ENCODE measurements at regions not wholly inside any gene's neighbourhood (a gene's known extent, or its start where the extent isn't known, plus 50 kb on each side); places are given as distances from the start of the nearest gene placed in this dataset.
"Not testable (repeated sequence)": the region's sequence is repeated elsewhere in the genome, so short reads cannot be mapped to it uniquely, and the experiment has no call there.

DNA sequence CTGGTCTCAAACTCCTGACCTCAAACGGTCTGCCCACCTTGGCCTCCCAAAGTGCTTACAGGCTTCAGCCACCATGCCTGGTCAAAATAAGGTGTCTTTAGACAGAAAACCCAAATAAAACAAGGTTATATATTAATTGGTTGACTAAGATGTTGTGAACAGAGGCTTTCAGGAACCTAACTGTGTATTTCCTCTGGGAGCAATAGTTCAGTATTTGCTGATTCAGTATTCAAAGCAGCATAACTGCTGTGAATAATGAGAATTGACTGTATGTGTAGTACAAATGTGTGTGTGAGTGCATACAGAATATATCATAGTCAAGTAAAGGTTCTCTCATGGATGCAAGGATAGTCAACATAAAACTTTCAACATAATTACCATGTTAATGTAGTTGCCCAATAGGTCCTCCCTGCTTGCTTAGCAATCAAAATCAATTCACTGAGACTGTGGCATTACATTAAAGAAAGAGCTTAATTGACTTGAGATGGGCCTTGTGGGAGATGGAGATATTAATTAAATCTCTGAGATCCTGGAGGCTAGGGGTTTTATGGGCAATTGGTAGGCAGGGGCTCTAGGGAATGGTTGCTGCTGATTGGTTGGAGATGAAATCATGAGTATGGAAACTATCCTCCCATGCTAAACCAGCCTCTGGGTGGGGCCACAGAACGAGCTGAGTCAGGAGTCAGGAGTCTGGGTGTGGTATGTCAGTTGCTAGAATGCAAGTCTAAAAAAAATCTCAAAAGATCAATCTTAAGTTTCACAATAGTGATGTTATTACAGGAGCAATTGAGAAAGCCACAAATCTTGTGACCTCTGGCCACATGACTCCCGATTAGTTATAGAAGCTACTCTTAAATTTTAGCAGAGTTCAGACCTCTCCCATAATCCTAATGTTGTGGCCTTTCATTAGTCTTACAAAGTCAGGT, 162.7 kb downstream of the AKR1D1 start:
- Mint-ChIP-seq H3K9me3 (no peaks in the 10 kb centered on the region), H3K4me3 (no peak overlapping the region), H3K27me3 (no peaks in the 10 kb centered on the region), H3K27ac (no peak overlapping the region), H3K4me1 (no peaks in the 10 kb centered on the region), H3K36me3 (no peaks in the 10 kb centered on the region)

DNA sequence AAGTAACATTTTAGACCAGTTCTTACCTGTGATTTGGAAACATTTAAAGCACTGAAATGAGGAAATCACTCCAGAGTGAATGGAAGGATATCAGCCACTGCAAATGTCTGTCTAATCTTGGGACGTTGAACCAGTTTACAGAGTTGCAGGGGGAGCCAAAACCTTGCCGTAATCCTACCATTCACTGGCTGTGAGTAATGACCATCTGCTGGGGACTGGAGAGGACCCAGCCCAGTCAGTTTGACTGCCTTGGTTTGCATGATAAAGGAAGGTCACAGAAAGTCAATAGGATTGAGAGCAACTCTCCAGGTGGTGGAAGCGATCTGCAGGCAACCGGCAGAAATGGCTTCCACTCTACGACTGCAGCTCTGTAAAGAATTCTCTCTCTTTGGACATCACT, 167.2 kb downstream of the AKR1D1 start:
- no peak overlapping the region for H3K27ac Mint-ChIP-seq
- peaks cover 8% of the 10 kb centered on the region for H3K9me3 Mint-ChIP-seq
- no peaks in the 10 kb centered on the region for H3K4me1 Mint-ChIP-seq
- no peaks in the 10 kb centered on the region for H3K27me3 Mint-ChIP-seq
- H3K4me3 Mint-ChIP-seq = no peak overlapping the region
- H3K36me3 Mint-ChIP-seq = no peaks in the 10 kb centered on the region

DNA sequence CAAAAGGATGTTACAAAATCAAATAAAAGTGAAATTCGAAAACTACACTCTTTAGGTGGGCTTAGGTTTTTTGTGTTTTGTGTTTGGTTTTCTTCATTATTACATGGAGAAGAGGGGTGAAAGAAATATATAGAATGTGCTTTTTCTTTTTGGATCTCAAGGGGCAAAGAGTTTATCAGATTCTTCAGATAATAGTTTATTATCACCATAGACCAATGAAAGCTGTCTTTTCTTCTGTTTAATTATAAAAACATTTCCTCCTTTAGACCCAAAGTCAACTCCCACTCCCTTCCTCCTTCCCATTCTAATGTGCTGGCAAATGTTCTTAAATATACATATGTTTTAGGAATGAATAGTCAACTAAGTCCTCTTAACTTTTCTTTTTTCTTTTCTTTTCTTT, 167.6 kb downstream of the AKR1D1 start:
- Mint-ChIP-seq H3K4me3 (no peak overlapping the region), H3K27me3 (no peaks in the 10 kb centered on the region), H3K27ac (no peak overlapping the region), H3K9me3 (peaks cover 8% of the 10 kb centered on the region), H3K36me3 (no peaks in the 10 kb centered on the region), H3K4me1 (no peaks in the 10 kb centered on the region)

DNA sequence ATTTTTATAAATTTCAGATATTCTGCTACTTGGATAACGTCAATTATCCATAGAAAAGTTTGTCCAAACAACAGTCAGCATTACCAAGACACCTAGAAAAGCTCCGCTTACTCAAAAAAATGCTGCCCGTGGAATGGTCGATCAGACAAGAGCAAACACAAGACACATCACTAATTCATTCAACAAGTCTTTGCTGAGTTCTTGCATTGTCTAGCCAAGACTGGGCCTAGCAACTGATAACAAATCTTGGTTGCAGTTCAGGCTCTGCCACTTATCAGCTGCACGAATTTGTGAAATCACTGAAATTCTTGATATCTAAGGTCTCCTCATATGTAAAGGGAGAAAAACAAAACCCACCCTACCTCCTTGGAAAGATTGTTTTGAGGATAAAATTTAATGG, 168.3 kb downstream of the AKR1D1 start:
- no peaks in the 10 kb centered on the region for H3K36me3 Mint-ChIP-seq
- H3K4me1 Mint-ChIP-seq = no peaks in the 10 kb centered on the region
- peaks cover 8% of the 10 kb centered on the region for H3K9me3 Mint-ChIP-seq
- H3K27me3 Mint-ChIP-seq = no peaks in the 10 kb centered on the region
- no peak overlapping the region for H3K4me3 Mint-ChIP-seq
- H3K27ac Mint-ChIP-seq = no peak overlapping the region

DNA sequence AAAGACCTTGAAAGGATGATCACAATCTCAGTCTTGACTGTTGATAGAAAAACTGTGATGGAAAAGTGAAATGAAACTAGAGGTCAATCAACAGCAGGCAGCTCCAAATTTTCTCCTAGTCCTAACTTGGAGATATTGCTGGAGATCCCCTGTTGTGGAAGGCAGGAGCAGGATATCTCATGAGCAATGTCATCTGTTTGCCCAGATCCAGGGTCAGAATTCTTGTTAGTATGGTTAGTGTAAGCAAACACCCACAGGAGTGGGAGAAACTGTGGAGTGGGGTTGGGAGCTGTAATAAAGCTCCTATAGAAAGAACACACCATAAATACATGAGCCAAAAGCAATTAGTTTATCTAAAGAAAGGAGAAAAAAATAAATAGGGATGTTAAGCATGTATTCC, 169.0 kb downstream of the AKR1D1 start:
- no peaks in the 10 kb centered on the region for H3K36me3 Mint-ChIP-seq
- no peak overlapping the region for H3K4me3 Mint-ChIP-seq
- H3K9me3 Mint-ChIP-seq = peaks cover 8% of the 10 kb centered on the region
- H3K27me3 Mint-ChIP-seq = no peaks in the 10 kb centered on the region
- H3K27ac Mint-ChIP-seq = no peak overlapping the region
- no peaks in the 10 kb centered on the region for H3K4me1 Mint-ChIP-seq

DNA sequence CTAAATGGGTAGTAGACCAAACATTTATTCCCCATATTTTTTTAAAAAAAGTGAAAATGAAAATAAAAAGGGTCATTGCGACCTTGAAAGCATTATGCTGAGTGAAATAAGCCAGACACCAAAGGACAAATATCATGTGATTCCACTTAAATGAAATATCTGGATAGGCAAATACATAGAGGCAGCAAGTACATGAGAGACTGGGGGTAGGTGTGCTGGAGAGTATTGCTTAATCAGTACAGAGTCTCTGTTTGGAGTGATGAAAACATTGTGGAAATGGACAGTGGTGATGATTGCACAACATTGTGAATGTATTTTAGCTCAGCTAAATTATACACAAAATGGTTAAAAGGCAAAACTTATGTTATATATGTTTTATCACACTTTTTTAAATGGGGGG, 169.4 kb downstream of the AKR1D1 start:
- Mint-ChIP-seq H3K36me3 (no peaks in the 10 kb centered on the region), H3K27ac (no peak overlapping the region), H3K4me1 (no peaks in the 10 kb centered on the region), H3K9me3 (peaks cover 8% of the 10 kb centered on the region), H3K27me3 (no peaks in the 10 kb centered on the region), H3K4me3 (no peak overlapping the region)

DNA sequence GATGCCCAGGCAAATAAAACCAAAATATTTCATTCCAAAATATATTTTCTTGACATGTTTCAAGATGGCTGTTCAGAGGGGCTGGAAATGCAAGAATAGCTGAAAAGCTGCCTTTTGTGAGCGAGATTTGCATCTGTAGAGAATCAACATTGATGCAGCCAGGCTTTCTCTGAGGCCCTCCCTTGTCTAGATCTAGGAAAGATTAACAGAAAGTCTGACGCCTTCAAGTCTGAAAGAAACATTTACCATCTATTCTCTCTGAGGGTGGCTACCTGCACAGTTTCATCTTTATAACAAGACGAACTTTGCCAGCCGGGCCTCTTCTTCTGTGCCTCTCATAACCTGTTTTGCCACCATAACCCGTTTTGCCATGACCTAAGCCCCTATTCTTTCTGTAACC, 170.2 kb downstream of the AKR1D1 start:
- Mint-ChIP-seq H3K4me3 (no peak overlapping the region), H3K4me1 (no peaks in the 10 kb centered on the region), H3K27me3 (no peaks in the 10 kb centered on the region), H3K27ac (no peak overlapping the region), H3K36me3 (no peaks in the 10 kb centered on the region), H3K9me3 (peaks cover 8% of the 10 kb centered on the region)

DNA sequence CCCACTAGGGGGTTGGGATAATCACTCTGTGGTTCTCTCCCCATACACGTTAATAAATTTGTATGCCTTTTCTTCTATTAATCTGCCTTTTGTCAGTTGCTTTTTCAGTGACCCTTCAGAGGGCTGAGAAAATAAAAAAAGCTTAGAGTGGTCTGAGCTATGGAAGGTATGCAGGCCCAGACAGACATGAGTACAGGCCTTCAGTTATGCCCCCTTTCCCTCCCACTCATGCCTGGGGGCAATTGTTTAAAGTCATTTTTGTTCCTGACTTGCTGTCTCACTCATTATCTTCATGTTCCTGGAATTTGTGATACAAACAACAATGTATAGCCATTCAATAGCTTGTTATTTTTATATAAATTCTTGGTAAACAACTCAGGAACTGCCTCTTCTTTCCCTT, 170.8 kb downstream of the AKR1D1 start:
- no peak overlapping the region for H3K27ac Mint-ChIP-seq
- no peaks in the 10 kb centered on the region for H3K27me3 Mint-ChIP-seq
- no peaks in the 10 kb centered on the region for H3K36me3 Mint-ChIP-seq
- H3K4me1 Mint-ChIP-seq = no peaks in the 10 kb centered on the region
- H3K4me3 Mint-ChIP-seq = no peak overlapping the region
- peaks cover 8% of the 10 kb centered on the region for H3K9me3 Mint-ChIP-seq

DNA sequence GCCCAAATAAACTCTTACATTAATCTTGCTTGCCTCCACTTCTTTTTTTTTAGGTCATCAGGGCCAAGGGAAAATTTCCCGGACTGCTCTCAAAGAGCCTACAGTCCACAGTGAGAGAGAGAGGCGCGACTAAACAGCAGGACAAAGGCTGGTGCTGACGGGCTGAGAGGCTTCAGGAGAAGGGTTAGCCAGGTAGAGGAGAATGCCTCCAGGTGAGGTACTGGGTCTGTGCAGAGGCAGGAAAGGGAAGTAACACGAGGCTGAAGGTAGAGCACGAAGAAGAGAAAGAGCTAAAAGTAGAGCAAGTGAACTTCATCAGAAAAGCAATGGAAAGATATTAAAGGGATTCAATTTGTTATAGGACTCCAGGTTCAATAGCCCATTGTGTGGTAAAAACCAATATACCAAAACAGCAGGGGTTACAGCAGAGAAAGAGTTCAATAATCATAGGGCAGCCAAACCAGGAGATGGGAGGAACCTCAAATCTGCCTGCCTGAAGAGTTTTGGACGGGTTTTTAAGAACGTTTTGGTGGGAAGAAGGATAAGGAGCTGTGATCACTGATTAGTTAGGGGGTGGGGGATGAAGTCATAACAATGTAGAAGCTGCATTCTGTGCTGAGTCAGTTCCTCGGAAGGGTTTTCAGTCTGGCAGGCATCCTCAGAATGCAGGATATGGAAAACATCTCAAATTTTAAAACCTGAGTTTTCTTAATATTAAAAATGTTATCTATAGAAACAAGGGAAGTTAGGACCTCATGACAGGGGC, 171.5 kb downstream of the AKR1D1 start:
- Mint-ChIP-seq H3K36me3 (no peaks in the 10 kb centered on the region), H3K4me3 (no peak overlapping the region), H3K4me1 (no peaks in the 10 kb centered on the region), H3K27ac (no peak overlapping the region), H3K27me3 (no peaks in the 10 kb centered on the region), H3K9me3 (peaks cover 8% of the 10 kb centered on the region)

DNA sequence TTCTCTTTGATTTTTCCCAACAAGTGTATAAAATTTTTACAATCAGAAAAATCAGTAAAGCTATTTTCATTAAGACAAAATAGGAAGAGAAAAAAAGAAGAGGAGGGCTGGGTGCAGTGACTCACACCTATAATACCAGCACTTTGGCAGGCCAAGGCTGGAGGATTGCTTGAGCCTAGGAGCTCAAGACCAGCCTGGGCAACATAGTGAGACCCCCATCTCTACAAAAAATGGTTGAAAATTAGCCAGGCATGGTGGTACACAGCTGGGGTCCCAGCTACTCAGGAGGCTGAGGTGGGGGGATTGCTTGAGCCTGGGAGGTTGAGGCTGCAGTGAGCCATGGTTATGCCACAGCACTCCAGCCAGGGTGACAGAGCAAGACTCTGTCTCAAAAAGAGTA, 172.3 kb downstream of the AKR1D1 start:
- Mint-ChIP-seq H3K9me3 (peaks cover 8% of the 10 kb centered on the region), H3K4me1 (no peaks in the 10 kb centered on the region), H3K27me3 (no peaks in the 10 kb centered on the region), H3K36me3 (no peaks in the 10 kb centered on the region), H3K27ac (no peak overlapping the region), H3K4me3 (no peak overlapping the region)

DNA sequence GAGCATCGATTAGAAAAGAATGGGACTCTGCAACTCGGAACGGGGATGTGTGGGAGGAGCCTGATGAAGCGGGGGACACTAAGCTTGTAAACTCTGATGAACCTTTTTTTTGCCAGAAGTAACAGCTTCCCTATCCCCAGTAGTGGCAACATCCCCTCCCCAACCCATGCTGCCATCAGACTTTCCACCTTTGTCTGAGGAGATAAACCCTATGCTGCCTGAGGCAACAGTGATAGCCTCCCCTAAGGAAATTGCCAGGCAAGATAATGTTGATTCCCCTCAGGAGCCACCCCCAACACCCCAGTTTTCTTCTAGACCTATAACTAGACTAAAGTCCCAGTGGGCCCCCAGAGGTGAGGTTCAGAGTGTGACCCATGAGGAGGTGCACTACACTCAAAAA, 173.7 kb downstream of the AKR1D1 start:
- H3K4me1 Mint-ChIP-seq = no peaks in the 10 kb centered on the region
- H3K4me3 Mint-ChIP-seq = no peak overlapping the region
- H3K27ac Mint-ChIP-seq = no peak overlapping the region
- no peaks in the 10 kb centered on the region for H3K36me3 Mint-ChIP-seq
- peaks cover 8% of the 10 kb centered on the region for H3K9me3 Mint-ChIP-seq
- H3K27me3 Mint-ChIP-seq = peaks cover 1% of the 10 kb centered on the region

DNA sequence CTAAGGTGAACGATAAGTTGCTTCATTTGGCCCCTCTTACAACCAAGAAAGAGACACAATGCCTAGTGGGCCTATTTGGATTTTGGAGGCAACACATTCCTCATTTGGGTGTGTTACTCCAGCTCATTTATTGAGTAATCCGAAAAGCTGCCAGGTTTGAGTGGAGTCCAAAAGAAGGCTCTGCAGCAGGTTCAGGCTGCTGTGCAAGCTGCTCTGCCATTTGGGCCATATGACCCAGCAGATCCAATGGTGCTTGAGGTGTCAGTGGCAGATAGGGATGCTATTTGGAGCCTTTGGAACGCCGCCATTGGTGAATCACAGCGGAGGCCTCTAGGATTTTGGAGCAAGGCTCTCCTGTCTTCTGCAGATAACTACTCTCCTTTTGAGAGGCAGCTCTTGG, 176.4 kb downstream of the AKR1D1 start:
- H3K36me3 Mint-ChIP-seq, H3K27ac Mint-ChIP-seq, H3K27me3 Mint-ChIP-seq, H3K4me3 Mint-ChIP-seq, H3K4me1 Mint-ChIP-seq, H3K9me3 Mint-ChIP-seq: not testable (repeated sequence)

DNA sequence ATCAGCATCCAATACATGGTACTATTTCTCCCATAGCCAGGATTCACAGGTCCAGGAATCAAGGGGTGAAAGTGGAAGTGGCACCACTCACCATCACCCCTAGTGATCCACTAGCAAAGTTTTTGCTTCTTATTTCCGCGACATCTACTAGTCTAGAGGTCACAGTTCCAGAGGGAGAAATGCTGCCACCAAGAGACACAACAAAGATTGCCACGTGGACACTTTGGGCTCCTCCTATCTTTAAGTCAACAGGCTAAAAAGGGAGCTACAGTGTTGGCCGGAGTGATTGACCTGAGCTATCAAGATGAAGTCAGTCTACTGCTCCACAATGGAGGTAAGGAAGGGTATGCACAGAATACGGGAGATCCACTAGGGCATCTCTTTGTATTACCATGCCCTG, 178.2 kb downstream of the AKR1D1 start:
- no peak overlapping the region for H3K27ac Mint-ChIP-seq
- H3K4me3 Mint-ChIP-seq = no peak overlapping the region
- no peaks in the 10 kb centered on the region for H3K36me3 Mint-ChIP-seq
- H3K4me1 Mint-ChIP-seq = peaks cover 4% of the 10 kb centered on the region
- peaks cover 2% of the 10 kb centered on the region for H3K27me3 Mint-ChIP-seq
- H3K9me3 Mint-ChIP-seq = no peaks in the 10 kb centered on the region

DNA sequence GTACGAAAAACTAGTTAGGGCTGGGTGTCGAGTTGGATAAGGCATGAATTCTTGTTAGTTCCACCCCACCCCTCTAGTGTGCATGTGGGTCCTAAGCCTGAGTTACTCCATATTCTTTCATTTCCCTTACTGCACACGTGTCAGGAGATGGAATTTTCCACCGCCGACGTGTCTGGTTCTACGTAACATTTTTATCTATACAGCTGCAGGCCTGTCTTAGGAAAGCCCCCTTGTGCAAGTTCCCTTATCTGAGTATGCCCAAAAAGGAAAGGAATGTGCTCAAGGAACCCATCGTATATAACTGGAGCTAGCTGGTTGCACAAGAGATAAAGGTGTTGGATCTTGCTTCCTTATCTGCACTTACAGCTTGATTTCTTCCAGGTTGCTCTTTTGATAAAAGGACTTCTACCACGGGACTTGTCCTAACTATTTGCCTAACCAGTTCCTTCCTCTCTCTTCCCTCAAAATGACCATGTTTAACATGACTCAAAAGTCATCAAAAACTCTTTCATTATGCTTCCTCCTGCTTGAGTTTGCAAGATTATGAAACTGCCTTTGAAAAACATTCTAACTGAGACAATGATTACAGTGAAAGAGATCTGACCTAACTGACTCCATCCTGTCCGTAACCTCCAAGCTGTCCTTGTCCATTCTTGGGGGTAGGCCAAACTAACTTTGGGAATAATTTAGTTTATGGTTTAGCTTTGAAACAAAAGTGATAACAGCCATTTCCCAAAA, 181.4 kb downstream of the AKR1D1 start:
- Mint-ChIP-seq H3K9me3 (no peaks in the 10 kb centered on the region), H3K27ac (no peak overlapping the region), H3K4me3 (no peak overlapping the region)

DNA sequence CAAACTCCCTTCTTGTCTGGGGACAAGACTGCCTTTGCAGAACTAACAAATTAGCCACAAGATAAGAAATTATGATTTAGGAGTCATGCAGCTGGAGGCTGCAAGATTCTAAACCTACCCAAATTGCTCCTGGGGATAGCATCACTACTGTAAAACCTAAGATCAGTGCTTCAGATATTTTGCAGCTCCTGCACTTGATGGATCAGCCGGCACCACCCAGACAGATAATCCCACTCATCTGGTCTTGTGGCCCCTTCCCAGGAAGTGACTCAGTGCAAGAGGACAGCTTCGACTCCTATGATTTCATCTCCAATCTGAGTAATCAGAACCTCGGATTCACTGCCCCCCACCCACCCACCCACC, 181.9 kb downstream of the AKR1D1 start:
- Mint-ChIP-seq H3K36me3 (no peaks in the 10 kb centered on the region), H3K4me3 (no peak overlapping the region), H3K27ac (no peak overlapping the region), H3K9me3 (no peaks in the 10 kb centered on the region), H3K27me3 (peaks cover 2% of the 10 kb centered on the region), H3K4me1 (peaks cover 4% of the 10 kb centered on the region)

More for the DNA sequence above, 181.4 kb downstream of the AKR1D1 start:
- H3K36me3 Mint-ChIP-seq = no peaks in the 10 kb centered on the region
- peaks cover 4% of the 10 kb centered on the region for H3K4me1 Mint-ChIP-seq
- H3K27me3 Mint-ChIP-seq = peaks cover 2% of the 10 kb centered on the region

DNA sequence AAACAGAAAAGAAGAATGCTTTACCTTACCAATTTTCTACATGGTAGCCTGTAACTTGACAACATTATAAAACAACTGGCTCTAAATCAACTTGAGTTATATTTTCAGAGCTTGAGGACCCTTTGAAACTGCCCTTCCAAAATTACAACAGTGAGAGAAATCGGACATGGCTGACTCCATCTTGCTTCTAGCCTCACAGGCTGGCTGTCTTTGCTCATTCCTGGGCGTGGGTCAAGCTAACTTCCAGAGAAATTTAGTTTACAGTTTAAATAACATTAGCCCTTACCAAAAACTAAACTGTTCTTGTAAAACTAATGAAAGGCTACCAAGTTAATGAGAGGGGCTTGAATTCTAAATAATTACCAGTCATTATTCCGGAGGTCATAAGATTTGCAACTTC, 183.4 kb downstream of the AKR1D1 start:
- H3K27me3 Mint-ChIP-seq = peaks cover 1% of the 10 kb centered on the region
- H3K9me3 Mint-ChIP-seq = no peaks in the 10 kb centered on the region
- no peaks in the 10 kb centered on the region for H3K36me3 Mint-ChIP-seq
- H3K4me3 Mint-ChIP-seq = no peak overlapping the region
- peaks cover 4% of the 10 kb centered on the region for H3K4me1 Mint-ChIP-seq
- H3K27ac Mint-ChIP-seq = no peak overlapping the region

Measured in activated naive CD4-positive, alpha-beta T cell treated with anti-CD3 and anti-CD28 coated beads, Interleukin-2, amount 50 U/mL, for 24 hours (primary cell).